GM12865 (cell line): ENCODE measurements at regions not wholly inside any gene's neighbourhood (a gene's known extent, or its start where the extent isn't known, plus 50 kb on each side); places are given as distances from the start of the nearest gene placed in this dataset.

ENCODE experiments used
- DNase-seq: peaks from one replicate; pipeline ENCODE4 v3.0.0; 2010; ENCODE audit warnings: low read depth
- H3K4me3 ChIP-seq: 2 replicates; pipeline ENCODE4 v1.5.1; 2011; ENCODE audit warnings: mild to moderate bottlenecking, low read depth, low read length, control low read depth
- CTCF ChIP-seq: IDR thresholded peaks from 2 replicates; pipeline ENCODE4 v1.5.1; 2011; ENCODE audit warnings: low read length, control low read depth, low read depth, inconsistent platforms; ENCODE audit not compliant: insufficient read depth; ENCODE audit errors: missing control alignments

- DNase-seq, result no peak
- no peak overlapping the region for H3K4me3 ChIP-seq
- TF ChIP-seq CTCF, result no peak
Measured at GRCh38 chr11:93049740-93050139, 80.3 kb downstream of the MTNR1B start.

GRCh38 chr11:93051186-93051585, 81.7 kb downstream of the MTNR1B start:
- no peak overlapping the region for H3K4me3 ChIP-seq
- DNase-seq, result no peak
- no peak for TF ChIP-seq CTCF

- no peak for TF ChIP-seq CTCF
Measured at GRCh38 chr11:93053864-93054263, 84.4 kb downstream of the MTNR1B start.

GRCh38 chr11:93054279-93054678, 84.8 kb downstream of the MTNR1B start:
- no peak for DNase-seq
- H3K4me3 ChIP-seq, result no peak overlapping the region
- no peak for TF ChIP-seq CTCF

More at GRCh38 chr11:93053864-93054263, 84.4 kb downstream of the MTNR1B start:
- DNase-seq, result no peak
- H3K4me3 ChIP-seq, result no peak overlapping the region

GRCh38 chr11:93054881-93055280, 85.4 kb downstream of the MTNR1B start:
- peak; percentile 38 for DNase-seq
- no peak overlapping the region for H3K4me3 ChIP-seq
- TF ChIP-seq CTCF, result no peak

GRCh38 chr11:93059117-93059957, 89.9 kb downstream of the MTNR1B start:
- no peak for DNase-seq
- H3K4me3 ChIP-seq, result no peak overlapping the region
- TF ChIP-seq CTCF, result no peak

GRCh38 chr11:93063086-93063485, 93.6 kb downstream of the MTNR1B start:
- H3K4me3 ChIP-seq, result no peak overlapping the region
- TF ChIP-seq CTCF, result no peak
- DNase-seq, result no peak
